ENCODE measurements at regions not wholly inside any gene's neighbourhood (a gene's known extent, or its start where the extent isn't known, plus 50 kb on each side); places are given as distances from the start of the nearest gene placed in this dataset.

DNA sequence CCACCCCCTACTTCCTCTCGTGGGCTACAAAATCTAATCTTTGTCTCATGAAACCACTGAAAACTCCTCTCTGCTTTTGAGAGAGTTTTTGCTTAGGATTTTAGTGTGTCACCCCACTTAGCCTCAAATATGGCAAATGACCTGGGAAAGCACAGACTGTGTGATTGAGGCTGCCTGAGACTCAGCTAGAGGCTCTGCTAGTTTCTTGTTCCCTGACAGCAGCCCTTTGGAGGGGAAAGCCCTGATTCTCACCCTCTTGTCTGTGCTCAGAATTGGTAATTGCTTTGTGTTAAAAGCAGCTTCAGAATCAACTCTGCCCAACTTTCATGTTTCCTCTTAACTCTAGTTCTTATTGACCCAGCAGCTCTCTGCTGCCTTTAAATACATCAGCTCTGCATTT lies 85.6 kb upstream of the ZP4 start:
- H3K27ac ChIP-seq, result no peak overlapping the region
- no peak for TF ChIP-seq ZFX (IDR thresholded peaks at IDR 0.05; ENCODE audit: borderline replicate concordance)
- TF ChIP-seq, protein P1, sequence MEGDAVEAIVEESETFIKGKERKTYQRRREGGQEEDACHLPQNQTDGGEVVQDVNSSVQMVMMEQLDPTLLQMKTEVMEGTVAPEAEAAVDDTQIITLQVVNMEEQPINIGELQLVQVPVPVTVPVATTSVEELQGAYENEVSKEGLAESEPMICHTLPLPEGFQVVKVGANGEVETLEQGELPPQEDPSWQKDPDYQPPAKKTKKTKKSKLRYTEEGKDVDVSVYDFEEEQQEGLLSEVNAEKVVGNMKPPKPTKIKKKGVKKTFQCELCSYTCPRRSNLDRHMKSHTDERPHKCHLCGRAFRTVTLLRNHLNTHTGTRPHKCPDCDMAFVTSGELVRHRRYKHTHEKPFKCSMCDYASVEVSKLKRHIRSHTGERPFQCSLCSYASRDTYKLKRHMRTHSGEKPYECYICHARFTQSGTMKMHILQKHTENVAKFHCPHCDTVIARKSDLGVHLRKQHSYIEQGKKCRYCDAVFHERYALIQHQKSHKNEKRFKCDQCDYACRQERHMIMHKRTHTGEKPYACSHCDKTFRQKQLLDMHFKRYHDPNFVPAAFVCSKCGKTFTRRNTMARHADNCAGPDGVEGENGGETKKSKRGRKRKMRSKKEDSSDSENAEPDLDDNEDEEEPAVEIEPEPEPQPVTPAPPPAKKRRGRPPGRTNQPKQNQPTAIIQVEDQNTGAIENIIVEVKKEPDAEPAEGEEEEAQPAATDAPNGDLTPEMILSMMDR (IDR thresholded peaks at IDR 0.05), result no peak

DNA sequence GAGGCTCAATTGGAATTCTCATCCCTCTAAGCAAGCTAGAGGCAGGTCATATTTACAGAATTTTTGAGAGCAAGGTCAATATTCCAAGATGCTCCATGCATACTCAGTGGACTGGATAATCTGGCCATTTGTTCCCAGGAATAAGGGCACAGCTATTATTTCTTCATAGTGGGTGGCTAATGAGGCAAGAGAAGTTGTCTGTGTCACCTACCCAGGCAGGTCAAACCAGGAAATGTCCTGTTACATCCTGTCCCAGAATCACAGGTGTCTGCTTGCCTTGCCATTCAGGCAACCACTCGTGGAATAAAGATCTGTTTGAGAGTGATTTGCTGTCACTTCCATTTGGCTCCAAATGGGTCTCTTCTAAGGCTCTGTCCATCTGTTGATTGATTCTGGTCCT lies 85.2 kb upstream of the ZP4 start:
- no peak overlapping the region for H3K27ac ChIP-seq
- TF ChIP-seq, protein P1 (IDR thresholded peaks at IDR 0.05), result no peak
- no peak for TF ChIP-seq ZFX (IDR thresholded peaks at IDR 0.05; ENCODE audit: borderline replicate concordance)

DNA sequence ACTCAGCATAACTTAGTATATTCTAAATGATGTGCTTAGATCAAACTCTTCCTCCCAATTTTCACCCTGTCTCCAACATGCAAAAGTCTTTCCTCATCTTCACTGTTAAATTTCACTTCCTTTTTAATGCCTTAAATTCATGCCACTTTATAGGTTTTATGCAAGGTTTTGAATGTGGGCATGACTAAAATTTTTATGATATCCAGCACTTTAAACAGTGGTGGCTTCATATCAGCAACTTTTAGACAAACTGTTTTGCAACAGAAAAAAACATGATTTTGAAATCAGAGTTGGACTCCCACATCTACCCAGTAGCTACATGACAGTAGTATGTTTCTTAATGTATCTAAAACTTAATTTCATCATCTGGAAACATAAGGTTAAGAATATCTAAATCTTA lies 84.7 kb upstream of the ZP4 start:
- TF ChIP-seq, protein P1 (IDR thresholded peaks at IDR 0.05), result no peak
- no peak for TF ChIP-seq ZFX (IDR thresholded peaks at IDR 0.05; ENCODE audit: borderline replicate concordance)
- H3K27ac ChIP-seq, result no peak overlapping the region

DNA sequence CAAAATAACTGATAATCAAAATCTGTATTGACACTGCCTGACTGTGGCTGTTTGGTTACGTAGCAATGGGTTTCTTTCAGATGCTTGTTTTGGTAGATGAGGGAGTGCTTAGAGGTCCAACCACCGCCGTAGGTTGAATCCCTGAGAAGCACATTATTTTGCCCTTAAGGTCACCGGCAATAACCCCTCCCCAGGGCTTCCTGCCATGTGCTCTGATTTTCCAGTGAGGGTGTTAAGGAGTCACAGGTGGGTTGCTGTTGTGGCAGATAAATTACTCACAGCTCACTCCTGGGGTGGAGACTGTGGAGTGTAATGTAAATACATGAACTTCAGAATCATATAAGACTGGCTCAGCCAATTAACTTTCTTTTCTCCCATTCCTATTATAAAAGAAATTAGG lies 81.5 kb upstream of the ZP4 start:
- no peak overlapping the region for H3K27ac ChIP-seq
- TF ChIP-seq, protein P1 (IDR thresholded peaks at IDR 0.05), result no peak
- TF ChIP-seq ZFX (IDR thresholded peaks at IDR 0.05; ENCODE audit: borderline replicate concordance), result no peak

DNA sequence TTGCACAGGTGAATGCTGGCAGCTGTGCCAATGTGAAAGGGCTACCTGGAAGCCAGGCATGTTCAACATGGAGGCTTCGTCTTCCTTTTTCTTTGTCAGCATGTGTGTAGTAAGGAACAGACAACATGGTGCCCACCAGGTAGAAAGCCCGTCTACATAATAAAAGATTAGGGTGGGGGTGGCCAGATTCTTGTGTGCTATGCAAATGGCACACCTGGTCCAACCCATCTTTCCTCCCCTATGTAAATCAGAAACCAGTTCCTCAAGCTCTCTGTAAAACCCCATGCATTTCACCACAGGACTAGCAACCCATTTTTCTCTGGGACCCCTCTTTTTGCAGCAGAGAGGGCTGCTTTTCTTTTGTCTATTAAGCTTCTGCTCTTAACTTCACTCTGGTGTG lies 72.3 kb upstream of the ZP4 start:
- TF ChIP-seq ZFX (IDR thresholded peaks at IDR 0.05; ENCODE audit: borderline replicate concordance), result no peak
- TF ChIP-seq, protein P1 (IDR thresholded peaks at IDR 0.05), result no peak
- no peak overlapping the region for H3K27ac ChIP-seq

DNA sequence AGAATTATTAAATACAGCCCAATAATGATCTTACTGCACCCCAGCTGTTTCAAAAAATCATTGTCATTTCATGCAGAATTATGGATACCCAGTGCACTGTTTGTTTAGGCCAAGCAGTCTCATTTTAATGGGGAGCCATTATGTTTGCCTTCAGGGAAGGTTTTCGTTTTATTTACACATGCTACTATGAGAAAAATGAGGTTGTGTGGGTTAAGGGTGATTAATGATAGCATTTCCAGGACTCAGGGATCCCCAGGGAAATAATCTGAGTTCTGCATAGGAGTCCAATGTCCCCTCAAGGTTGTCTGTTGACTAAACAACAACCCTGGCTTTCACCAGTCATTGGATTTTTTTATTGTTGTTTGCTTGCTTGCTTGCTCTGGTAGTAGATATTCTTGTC lies 71.0 kb upstream of the ZP4 start:
- TF ChIP-seq, protein P1 (IDR thresholded peaks at IDR 0.05), result no peak
- TF ChIP-seq ZFX (IDR thresholded peaks at IDR 0.05; ENCODE audit: borderline replicate concordance), result no peak
- no peak overlapping the region for H3K27ac ChIP-seq

DNA sequence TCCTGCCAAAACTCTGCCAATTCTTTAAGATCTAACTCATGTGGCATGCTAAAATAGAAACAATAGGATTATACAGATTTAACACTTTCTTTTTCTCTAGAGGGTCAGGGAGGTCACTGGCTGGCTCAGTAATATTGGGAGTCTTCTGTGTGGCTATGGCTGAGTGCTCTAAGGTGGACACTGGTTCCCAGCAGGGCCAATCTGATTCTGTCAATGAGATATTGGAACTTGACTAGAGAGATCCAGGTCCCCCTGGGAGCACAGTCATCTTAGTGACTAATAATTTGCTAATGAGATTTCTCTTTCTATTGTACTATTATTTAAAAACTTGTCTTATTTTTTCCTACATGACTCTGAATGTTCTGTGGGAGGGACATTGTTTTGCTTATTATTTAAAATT lies 69.1 kb upstream of the ZP4 start:
- TF ChIP-seq, protein P1 (IDR thresholded peaks at IDR 0.05), result no peak
- no peak for TF ChIP-seq ZFX (IDR thresholded peaks at IDR 0.05; ENCODE audit: borderline replicate concordance)
- no peak overlapping the region for H3K27ac ChIP-seq

All from 22Rv1 (cell line).